Prostate gland (tissue), 2 donors: ENCODE measurements at regions not wholly inside any gene's neighbourhood (a gene's known extent, or its start where the extent isn't known, plus 50 kb on each side); places are given as distances from the start of the nearest gene placed in this dataset.

Source experiments
- CTCF ChIP-seq, 4 experiments: fragments of 200-600 bp in 2 of 4; fragments of 450-650 bp in 2 of 4; sonication (generic) in 2 of 4; IDR thresholded peaks; 1 replicate in 3 of 4; 2 replicates in 1 of 4; pipeline ENCODE4 v1.5.1; 2016 to 2019; ENCODE audit warnings: antibody characterized with exemption in 4 of 4, mild to moderate bottlenecking in 2 of 4, moderate library complexity in 2 of 4
- POLR2A ChIP-seq: fragments of 450-650 bp; IDR thresholded peaks from one replicate; pipeline ENCODE4 v1.6.1; 2016; ENCODE audit warnings: antibody characterized with exemption, mild to moderate bottlenecking
- POLR2AphosphoS5 ChIP-seq: sonication (generic); formaldehyde crosslinking; IDR thresholded peaks from one replicate; pipeline ENCODE4 v1.6.1; 2017; ENCODE audit warnings: antibody characterized with exemption

GRCh38 chr3:177466074-177466473 is 268.8 kb upstream of the TBL1XR1 start:
- TF ChIP-seq POLR2AphosphoS5 (no peak), CTCF (IDR thresholded peaks at IDR 0.05) (no peak), POLR2A (no peak)
